Panc1 (cell line): ENCODE measurements at regions not wholly inside any gene's neighbourhood (a gene's known extent, or its start where the extent isn't known, plus 50 kb on each side); places are given as distances from the start of the nearest gene placed in this dataset.
"Not testable (repeated sequence)": the region's sequence is repeated elsewhere in the genome, so short reads cannot be mapped to it uniquely, and the experiment has no call there.

ENCODE experiments used
- ATAC-seq: fragments of 200-7000 bp; cut with Tn5 transposase; 2 replicates; pipeline ENCODE4 v1.9.1; 2020; ENCODE audit warnings: mild to moderate bottlenecking, moderate library complexity
- BruUV-seq: library from RNA; stranded (reverse); fragments of 400-500 nt; replicated peaks from 2 replicates; lab custom pipeline; 2021; lab: Mats Ljungman, UMichigan
- CTCF ChIA-PET: fragments of 300-600 bp; sonication (Branson Sonifier 250); formaldehyde crosslinking; loops from one replicate; lab custom pipeline; 2022; ENCODE audit warnings: antibody characterized with exemption; lab: Charles Lee
- POLR2A ChIA-PET: fragments of 300-600 bp; sonication (Branson Sonifier 250); formaldehyde crosslinking; loops from one replicate; lab custom pipeline; 2022; ENCODE audit warnings: antibody characterized with exemption; lab: Charles Lee
- DNase-seq: peaks from one replicate; pipeline ENCODE4 v3.0.0-alpha.2; 2010; ENCODE audit warnings: low read depth, low spot score
- H3K27ac ChIP-seq: 2 replicates; pipeline ENCODE4 v1.5.1; 2011; ENCODE audit warnings: mild to moderate bottlenecking, low read length, inconsistent platforms
- H3K27me3 ChIP-seq: fragments of 200-500 bp; sonication (Bioruptor generic); 2 replicates; pipeline ENCODE4 v1.6.0; 2014; ENCODE audit warnings: low read length, inconsistent platforms; ENCODE audit not compliant: control insufficient read depth, insufficient read depth
- H3K36me3 ChIP-seq: fragments of 200-500 bp; sonication (Bioruptor generic); 2 replicates; pipeline ENCODE4 v1.5.1; 2014; ENCODE audit warnings: inconsistent platforms, mild to moderate bottlenecking, low read length, moderate library complexity; ENCODE audit not compliant: control insufficient read depth, insufficient read depth
- H3K4me1 ChIP-seq: 2 replicates; pipeline ENCODE4 v1.5.1; 2011; ENCODE audit warnings: inconsistent platforms, mild to moderate bottlenecking, low read length, moderate library complexity; ENCODE audit not compliant: control insufficient read depth, insufficient read depth
- H3K4me3 ChIP-seq, 2 experiments: 2 replicates each; pipeline ENCODE4 v1.5.1; 2011 to 2012; ENCODE audit warnings: low read depth in 2 of 2, low read length in 2 of 2, mild to moderate bottlenecking in 2 of 2, inconsistent platforms in 1 of 2, moderate library complexity in 1 of 2
- H3K9me3 ChIP-seq: fragments of 200-500 bp; sonication (Bioruptor generic); 2 replicates; pipeline ENCODE4 v1.5.1; 2014; ENCODE audit warnings: low read depth, mild to moderate bottlenecking, inconsistent platforms, low read length, moderate library complexity; ENCODE audit not compliant: control insufficient read depth, insufficient read depth
- CTCF ChIP-seq: fragments of 450-650 bp; IDR thresholded peaks from 2 replicates; pipeline ENCODE4 v1.5.1; 2017; ENCODE audit warnings: mild to moderate bottlenecking
- POLR2AphosphoS5 ChIP-seq: IDR thresholded peaks from 2 replicates; pipeline ENCODE4 v1.6.1; 2012; ENCODE audit warnings: mild to moderate bottlenecking, low read depth, low read length, moderate library complexity
- REST ChIP-seq, 2 experiments: IDR thresholded peaks; 2 replicates each; pipeline ENCODE4 v1.6.1; 2011 to 2012; ENCODE audit warnings: low read depth in 2 of 2, control low read depth in 1 of 2, low read length in 1 of 2, mild to moderate bottlenecking in 1 of 2, moderate library complexity in 1 of 2; ENCODE audit not compliant: insufficient read depth in 1 of 2
- SIN3A ChIP-seq: IDR thresholded peaks from 2 replicates; pipeline ENCODE4 v1.6.1; 2012; ENCODE audit warnings: low read depth, mild to moderate bottlenecking, low read length, moderate library complexity, borderline replicate concordance; ENCODE audit not compliant: insufficient read depth
- TCF7L2 ChIP-seq: IDR thresholded peaks from 2 replicates; pipeline ENCODE4 v1.6.1; 2011; ENCODE audit warnings: mild to moderate bottlenecking, low read depth, low read length, inconsistent platforms
- in situ Hi-C: cut with HindIII; loops from 2 replicates; pipeline ENCODE4 v1.10.0; 2016; ENCODE audit warnings: low sequenced_read_pairs, low pct_unique_long_range_greater_than_20kb
- intact Hi-C: fragments of 100-400 bp; cut with micrococcal nuclease; formaldehyde crosslinking; loops from one replicate; pipeline ENCODE4 v1.10.0; 2022; ENCODE audit not compliant: unreplicated experiment

GRCh38 chr18:11366410-11366809 lies 217.0 kb upstream of the PIEZO2 start:
- Histone ChIP-seq H3K4me1 (no peaks in the 10 kb centered on the region), H3K4me3 (no peak overlapping the region), H3K9me3 (no peaks in the 10 kb centered on the region), H3K27ac (no peak overlapping the region), H3K36me3 (no peaks in the 10 kb centered on the region), H3K27me3 (no peaks in the 10 kb centered on the region)
- ATAC-seq (no peak), DNase-seq (no peak)
- ChIA-PET CTCF (no interaction called here), POLR2A (no interaction called here)
- intact Hi-C loops (no loop called here), in situ Hi-C loops (no loop called here)
- BruUV-seq = no TSS peak
- TF ChIP-seq TCF7L2 (no peak), CTCF (no peak), SIN3A (no peak), REST (IDR thresholded peaks at IDR 0.05; ENCODE audit: insufficient read depth in 1 of 2, low read depth in 2 of 2, low read length in 1 of 2) (no peak), POLR2AphosphoS5 (no peak)

GRCh38 chr18:11362856-11363255 lies 213.5 kb upstream of the PIEZO2 start:
- TF ChIP-seq SIN3A (no peak), REST (IDR thresholded peaks at IDR 0.05; ENCODE audit: insufficient read depth in 1 of 2, low read depth in 2 of 2, low read length in 1 of 2) (no peak), CTCF (no peak), TCF7L2 (no peak), POLR2AphosphoS5 (no peak)
- Histone ChIP-seq H3K27me3 (no peaks in the 10 kb centered on the region), H3K27ac (no peak overlapping the region), H3K9me3 (no peaks in the 10 kb centered on the region), H3K4me3 (no peak overlapping the region), H3K36me3 (no peaks in the 10 kb centered on the region), H3K4me1 (no peaks in the 10 kb centered on the region)
- BruUV-seq = no TSS peak
- DNase-seq = no peak
- in situ Hi-C loops (no loop called here), intact Hi-C loops (no loop called here)
- POLR2A ChIA-PET = no interaction called here
- ATAC-seq = no peak
- CTCF ChIA-PET = no interaction called here

GRCh38 chr18:11361862-11362261 lies 212.5 kb upstream of the PIEZO2 start:
- H3K9me3 ChIP-seq, H3K4me3 ChIP-seq, BruUV-seq, in situ Hi-C loops, H3K36me3 ChIP-seq, POLR2A ChIA-PET, H3K4me1 ChIP-seq, H3K27ac ChIP-seq, H3K27me3 ChIP-seq, ATAC-seq, DNase-seq, intact Hi-C loops, CTCF ChIA-PET: not testable (repeated sequence)
